Activated CD4-positive, alpha-beta T cell treated with anti-CD3 and anti-CD28 coated beads, Interleukin-2, amount 50 U/mL, for 16 hours (primary cell): ENCODE measurements at regions not wholly inside any gene's neighbourhood (a gene's known extent, or its start where the extent isn't known, plus 50 kb on each side); places are given as distances from the start of the nearest gene placed in this dataset.

Experiments used
- DNase-seq: peaks from one replicate; pipeline ENCODE4 v3.0.0-alpha.2; 2020

DNA sequence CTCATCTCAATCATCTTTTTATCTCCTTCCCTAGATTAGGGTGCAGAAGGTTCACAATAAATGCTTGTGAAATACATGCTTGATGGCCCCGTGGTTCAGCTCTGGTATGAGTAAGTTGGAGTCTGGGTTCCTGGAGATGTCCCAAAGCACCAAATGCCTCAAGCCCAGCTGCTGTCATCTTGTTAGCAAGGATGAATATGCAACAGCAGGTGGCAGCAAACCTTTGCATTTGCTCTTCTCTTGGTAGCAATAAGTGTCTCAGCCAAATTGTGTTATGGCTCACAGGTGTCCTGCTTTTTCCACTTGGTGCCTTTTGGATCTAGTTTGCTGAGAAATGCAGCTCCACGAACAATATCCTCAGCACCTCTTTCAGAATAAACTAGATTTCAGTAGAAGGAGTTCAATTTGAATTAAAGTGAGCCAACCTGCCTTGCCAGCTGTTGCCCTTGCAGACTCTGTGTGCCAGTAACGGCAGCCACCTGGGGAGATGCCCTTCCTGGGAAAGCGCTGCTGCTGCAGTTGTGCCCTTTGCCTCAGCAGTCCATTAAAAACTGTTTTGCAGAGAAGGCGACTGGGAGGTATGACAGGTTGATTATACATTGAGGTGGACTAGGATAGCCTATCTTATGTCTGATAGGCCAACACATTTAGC, 417.3 kb downstream of the SNAPC1 start:
- DNase-seq: peak; percentile 39

DNA sequence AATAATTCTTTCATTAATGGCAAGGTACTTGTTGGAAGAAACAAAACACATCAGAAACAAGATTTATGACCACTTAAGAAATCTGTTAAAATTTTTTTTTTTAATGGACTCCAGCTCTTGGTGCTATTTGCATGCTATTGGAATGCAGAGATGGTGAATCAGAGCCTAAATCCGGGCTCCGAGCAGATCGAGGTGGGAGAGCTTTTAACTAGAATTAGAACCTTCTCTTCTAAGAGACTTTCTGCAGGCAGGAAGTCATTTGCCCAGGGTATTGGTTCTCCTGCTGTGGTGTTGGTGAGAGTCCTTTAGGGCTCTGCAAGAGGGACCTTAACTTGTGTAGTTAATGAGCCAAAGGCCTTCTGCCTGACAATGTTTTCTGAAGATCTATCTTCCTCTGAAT, 419.4 kb downstream of the SNAPC1 start:
- no peak for DNase-seq

DNA sequence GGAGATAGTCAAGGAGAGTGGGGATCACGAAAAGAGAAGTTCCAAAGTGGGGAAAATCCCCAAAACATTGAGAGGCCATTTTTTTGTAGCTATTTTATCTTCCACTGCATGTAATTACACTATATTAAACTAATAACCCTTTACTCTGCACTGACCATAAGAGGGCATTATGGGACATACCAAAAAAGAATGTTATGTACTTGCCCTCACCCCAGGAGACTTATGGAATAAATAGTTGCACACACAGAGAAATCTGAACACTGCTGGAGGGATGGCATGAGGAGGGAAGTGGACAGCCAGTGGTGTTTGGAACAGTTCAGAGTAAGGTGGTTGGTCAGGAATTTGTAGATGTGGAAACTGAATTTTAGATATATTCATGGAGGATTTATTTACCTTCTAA, 422.9 kb downstream of the SNAPC1 start:
- no peak for DNase-seq

DNA sequence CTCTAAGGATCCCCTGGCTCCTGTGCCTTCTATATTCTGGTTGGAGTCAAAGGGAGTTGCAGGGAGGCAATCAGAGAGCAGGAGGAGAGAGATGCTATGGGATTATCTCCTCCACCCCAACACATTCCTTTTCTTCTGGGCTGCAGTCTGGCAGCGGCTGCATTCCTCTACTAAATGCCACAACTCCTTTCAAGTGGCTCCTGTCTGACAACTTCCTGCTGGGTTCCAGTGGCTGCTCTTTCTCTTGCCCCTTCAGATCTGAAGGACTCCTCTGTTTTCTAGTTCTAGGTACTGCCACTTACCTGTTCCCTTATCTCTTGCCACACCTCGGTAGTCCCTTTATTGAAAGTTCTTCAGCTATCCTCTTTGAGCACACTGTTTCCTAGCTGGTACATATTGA, 425.0 kb downstream of the SNAPC1 start:
- DNase-seq: no peak

DNA sequence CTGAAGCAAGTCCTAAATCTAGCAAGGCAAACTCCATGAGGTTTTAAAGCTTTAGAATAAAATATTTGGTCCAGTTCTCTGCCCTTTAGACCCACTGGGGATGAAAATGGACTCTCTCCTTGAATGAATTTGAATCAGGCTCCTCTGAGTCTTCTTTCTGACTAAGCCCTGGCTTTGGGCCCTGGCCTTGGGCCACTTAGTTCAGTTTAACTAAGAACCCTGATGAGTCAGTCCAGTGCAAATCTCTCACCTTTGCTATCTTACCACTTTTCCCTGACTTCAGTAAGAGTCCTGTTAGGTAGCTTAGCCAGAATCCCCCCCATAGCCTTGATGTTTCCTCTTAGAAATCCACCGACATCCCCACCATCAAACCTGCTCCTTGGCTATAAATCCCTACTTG, 427.5 kb downstream of the SNAPC1 start:
- DNase-seq: no peak

DNA sequence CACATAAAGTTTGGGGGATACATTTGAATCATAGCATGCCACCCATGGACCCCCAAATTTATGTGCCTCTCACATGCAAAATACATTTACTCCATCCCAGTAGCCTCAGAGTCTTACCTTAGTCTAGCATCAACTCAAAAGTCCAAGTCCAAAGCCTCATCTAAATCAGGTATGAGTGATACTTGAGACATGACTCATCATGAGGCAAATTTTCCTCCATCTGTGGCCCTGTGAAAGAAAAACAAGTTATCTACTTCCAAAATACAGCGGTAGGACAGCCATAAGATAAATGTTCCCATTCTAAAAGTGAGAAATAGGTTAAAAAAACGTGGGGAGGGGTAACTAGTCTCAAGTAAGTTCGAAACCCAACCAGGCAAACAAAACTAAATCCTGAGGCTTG, 444.2 kb downstream of the SNAPC1 start:
- no peak for DNase-seq

DNA sequence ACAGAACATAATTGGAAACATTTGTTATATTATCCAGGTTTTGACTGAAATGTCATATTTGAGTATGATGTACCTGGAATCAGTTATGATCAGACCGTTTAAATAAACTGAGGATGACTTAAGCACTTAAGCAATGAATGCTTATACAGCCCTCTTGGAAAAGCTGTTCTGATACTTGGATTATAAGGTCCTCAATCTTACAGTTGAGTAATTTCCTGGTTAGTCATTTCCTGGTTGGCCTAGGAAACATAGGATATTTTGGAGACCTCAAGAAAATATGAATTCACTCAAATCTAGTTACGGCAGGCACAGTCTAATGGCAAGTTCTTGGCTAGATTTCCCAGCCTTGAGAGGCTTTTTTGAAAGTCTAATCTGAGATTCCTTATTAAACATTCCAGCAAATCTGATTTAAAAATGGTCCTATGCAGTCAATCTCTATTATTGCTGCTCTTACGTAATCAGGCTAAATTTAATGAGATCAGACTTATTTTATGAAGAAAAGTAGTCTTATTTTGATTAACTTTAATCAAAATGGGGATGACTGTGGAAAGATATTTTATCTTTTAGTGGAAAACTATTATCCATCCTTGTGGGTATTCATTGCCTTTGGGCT, 447.2 kb downstream of the SNAPC1 start:
- DNase-seq: no peak

DNA sequence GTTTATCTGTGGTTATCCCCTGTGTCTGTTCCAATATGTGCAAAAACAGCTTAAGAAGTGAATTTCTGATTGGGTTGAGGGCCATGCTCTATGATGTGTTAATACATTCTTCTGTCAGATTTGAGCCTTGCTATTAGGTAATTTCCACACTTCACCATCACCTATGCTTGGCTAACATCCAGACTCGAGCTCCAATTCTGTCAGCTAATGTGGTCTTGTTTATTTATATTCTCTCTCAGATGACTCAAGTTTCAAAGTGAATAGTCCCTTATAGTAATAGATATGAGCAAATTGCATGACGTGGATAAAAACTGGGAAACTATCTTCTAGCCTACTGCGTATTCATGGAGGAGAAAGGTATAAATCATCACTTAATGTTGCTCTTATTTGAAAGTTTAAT, 451.3 kb downstream of the SNAPC1 start:
- DNase-seq: no peak

DNA sequence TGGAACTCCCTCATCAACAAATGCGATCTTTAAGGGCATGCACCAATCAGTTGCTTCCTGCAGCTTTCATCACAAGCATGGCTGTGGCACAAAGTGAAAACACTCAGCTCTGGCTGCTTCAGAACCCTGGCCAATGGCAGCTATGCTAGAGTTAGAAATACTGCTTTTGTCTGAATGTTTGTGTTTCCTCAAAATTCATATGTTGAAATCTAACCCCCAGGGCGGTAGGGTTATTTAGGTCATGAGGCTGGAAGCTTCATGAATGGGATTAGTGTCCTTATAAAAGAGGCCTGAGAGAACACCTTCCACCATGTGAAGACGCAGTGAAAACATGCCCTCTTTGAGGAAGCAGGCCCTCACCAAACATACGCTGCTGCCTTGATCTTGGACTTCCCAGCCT, 453.9 kb downstream of the SNAPC1 start:
- DNase-seq: no peak

DNA sequence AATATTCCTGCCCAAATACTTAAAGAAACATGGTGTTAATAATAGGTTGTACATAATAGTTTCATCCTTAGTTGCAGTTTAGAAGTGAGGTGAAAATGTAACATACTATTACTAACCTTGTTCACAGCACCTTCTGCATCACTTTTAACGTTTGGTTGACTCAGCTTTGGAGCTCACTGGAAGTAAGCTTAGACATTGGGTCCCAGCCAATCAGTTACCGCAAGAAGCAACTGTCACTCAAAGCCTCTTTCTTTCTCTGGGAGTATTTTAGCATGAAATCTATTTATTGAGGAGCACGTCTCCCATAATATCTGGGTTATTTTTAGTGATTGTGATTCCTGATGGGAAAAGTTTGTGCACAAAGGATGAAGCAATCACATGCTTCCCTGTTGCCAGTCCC, 472.6 kb downstream of the SNAPC1 start:
- DNase-seq: no peak

DNA sequence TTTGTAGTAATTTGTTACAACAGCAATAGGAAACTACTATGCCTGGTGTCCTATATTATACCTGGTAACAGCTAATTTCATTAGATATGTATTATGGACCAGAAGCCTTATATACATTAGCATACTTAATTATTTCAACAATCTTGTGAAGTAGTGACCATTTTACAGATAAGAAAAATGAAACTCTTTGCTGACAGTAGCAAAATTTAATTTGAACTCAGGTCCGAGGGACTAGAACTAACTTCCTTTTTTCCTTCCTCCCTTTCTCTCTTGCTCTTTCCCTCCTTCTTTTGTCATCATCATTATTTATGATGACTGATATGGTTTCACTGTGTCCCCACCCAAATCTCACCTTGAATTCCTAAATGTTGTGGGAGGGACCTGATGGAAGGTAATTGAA, 482.0 kb downstream of the SNAPC1 start:
- no peak for DNase-seq

DNA sequence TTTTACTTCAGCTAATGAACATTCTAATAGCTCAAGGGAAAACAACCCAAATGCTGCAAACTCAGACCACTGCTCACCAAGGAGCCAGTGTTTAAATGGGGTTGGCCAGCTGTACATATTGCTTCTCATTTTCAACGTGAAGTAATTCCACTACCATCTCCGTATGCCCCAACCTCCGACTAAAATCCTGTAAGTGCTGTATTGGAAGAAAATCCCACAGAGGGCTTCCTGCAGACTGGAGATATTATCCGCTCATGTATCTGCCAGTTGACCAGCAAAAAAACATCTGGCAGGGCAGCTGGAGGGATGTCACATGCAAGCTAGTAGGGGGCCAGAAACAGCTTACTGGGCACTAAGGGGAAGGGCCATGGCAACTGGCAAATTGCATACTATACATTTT, 485.0 kb downstream of the SNAPC1 start:
- no peak for DNase-seq

DNA sequence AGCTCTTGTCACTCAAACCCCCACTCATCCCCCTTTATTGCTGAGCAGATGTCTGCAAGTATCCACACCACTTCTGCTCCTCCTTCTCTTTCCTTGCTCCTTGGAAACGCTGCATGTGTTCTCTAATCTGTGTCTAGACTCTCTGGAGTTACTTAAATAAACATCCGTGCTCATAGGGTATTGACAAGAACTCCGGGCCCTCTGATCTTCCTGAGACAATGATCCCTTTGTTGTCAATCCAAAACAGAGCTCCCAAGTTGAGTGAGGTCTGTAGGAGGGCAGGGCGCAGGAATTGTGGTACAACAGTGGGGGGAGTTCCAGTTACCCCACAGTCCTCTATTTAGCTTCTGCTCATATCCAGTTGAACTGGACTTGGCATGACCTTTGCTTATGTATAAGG, 489.0 kb downstream of the SNAPC1 start:
- DNase-seq: no peak

DNA sequence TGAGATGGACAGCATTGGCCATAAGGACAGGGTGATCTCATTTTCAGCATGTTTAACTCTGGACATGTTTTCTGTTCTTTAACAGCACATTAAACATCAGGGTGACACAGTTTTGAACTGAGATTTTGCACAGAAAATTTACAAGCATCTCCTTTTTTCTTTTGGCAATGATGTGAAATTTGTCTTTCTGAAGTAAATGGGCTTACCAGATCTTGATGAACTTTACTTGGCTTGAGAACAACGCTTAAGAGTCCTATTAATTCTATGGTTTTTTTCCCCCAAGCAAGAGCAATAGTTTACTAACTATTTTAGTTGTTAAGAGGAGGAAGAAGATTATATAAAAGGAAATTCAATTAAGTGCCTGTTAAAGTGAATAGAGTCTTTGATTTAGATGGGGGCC, 491.0 kb downstream of the SNAPC1 start:
- DNase-seq: no peak

DNA sequence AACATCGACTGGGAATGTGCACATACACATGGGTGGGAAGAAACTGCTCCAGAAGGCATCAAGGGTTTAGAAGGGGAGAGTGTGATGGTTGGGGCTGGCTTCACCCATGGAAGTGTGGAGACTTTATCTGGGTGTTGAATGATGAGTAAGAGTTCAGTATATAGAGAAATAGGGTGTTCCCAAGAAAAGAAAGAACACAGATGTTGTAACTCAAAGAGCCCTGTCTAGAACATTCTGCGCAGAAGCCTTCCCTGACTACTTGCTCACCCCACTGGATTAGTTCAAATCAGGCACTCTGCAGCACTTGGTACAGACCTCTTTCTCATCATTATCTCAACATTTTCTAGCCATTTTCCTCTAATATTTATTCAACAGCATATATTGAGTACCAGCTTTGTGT, 491.7 kb downstream of the SNAPC1 start:
- no peak for DNase-seq

DNA sequence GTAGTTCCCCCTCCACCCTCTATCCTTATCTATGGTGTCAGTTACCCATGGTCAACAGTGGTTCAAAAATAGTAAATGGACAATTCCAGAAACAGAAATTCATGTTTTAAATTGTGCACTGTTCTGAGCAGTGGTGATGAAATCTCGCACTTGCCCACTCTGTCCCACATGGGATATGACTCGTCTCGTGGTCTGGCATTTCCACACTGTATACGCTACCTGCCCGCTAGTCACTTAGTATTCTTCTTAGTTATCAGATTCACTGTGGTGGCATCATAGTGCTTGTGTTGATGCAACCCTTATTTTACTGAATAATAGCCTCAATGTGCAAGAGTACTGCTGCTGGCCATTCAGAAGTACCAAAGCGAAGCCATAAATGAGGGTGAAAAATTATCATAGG, 507.0 kb downstream of the SNAPC1 start:
- peak; percentile 12 for DNase-seq

DNA sequence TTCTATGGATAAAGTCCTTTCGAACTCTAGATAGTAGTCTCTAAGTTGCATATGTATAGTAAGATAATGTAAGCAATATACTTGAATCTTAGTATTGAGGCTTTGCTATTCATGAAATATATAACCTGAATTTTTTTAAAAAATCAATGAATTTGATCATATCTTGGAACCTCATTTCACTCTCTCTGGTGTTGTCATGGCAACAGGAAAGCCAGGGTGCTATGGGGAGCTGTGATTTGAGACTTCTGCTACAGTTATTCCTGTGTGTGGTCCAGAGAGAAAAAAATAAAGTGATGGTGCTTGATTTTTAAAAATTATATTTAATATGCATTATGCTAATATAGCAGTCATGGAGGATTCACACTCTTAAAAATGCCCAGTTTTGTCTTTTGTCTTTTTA, 508.0 kb downstream of the SNAPC1 start:
- no peak for DNase-seq

DNA sequence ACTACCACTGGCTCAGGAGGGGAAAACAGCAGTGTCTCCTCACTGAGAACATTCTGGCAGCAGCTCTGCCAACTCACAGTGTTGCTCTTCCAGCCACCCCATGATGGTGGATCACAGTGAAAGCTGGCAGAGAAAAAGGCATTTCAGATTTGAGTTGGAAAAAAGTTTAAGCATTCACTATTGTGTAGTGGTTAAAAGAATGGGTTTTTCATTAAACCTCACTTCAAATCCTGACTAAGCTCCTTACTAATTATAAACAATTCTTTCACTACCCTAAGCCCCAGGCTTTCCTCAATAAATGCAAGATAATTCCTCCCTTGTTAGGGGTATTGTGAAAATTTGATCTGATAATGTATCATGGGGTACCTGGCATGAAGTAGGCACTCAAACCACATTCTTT, 518.1 kb downstream of the SNAPC1 start:
- DNase-seq: no peak

DNA sequence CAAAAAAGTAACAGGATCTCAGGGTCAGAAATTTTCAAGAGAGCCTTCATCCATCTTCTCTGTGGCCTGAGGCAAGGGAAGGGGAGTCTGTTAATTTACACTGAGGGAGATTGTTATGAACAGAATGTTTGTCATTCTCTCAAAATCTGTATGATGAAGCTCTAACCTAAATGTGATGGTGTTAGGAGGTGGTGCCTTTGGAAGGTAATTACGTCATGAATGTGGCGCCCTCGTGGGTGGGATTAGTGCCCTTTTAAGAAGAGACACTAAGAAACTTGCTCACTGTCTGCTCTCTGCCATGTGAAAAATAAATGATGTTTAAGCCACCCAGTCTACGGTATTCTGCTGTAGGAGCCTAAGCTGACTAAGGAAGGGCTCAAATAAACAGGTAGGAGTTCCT, 521.6 kb downstream of the SNAPC1 start:
- no peak for DNase-seq

DNA sequence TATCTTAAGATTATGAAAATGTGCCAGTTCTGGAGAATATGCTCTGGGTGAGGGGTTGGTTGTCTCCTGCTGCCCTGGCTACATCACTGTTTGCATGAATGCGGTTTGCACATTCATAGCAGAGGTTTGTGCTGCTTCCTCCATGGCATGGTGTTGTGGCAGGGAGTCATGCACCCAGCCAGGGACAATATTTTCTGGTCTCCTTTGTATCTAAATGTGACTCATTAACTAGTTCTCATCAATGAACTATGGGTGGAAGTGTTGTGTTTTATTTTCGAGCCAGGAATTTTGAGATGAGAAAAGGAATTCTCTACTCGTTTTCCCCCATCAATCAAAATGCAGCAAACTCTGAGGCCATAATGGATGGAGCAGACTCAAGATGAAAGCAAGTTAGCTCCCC, 527.3 kb downstream of the SNAPC1 start:
- no peak for DNase-seq

DNA sequence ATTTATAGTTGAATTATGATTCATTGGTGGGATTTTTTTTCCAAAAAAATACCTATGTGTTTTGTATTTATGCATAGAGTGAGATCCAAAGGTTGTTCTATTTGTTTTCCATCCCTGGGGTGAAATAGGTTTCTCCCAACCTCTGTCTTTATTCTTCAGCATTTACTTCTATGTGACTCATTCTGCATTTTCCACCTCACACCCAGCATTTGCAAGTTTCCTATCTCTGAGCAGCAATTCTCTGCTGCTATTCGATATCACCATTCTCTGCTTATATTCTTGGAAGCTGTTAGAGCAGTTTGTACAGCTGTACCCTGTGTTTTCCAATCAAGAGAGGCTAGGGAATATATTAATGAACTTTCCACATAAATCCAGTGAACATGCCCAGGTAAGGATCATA, 538.9 kb downstream of the SNAPC1 start:
- no peak for DNase-seq

DNA sequence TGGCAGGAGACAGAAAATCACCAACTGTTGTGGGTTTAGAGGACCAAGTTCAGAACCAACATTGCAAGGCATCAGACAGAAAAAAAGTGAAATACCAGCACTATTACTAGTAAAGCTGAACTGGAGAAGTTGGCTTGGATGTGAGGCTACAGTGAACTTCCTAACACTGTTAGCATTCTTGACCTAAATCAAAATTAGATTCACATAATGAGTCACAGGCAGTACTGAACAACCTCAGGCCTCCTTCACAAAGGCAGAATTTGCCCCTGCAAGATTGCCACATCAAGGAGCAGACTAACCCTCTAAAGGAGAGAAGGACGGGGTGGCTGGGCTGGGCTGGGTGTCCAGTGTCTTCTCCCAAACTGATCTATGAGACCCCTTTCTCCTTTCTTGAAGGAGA, 539.7 kb downstream of the SNAPC1 start:
- no peak for DNase-seq

DNA sequence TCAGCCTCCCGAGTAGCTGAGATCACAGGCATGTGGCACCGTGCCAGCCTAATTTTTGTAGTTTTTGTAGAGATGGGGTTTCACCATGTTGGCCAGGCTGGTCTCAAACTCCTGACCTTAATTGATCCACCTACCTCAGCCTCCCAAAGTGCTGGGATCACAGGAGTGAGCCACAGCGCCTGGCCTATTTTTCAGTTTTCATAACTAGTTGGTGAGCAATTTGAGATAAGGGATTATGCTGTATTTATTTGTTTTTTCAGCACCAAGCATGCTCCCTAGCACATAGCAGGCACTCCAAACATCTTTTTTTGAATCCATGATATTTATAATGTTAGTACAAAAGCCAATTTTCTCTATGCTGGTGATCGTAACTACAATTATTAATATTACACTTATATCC, 541.2 kb downstream of the SNAPC1 start:
- DNase-seq: no peak

DNA sequence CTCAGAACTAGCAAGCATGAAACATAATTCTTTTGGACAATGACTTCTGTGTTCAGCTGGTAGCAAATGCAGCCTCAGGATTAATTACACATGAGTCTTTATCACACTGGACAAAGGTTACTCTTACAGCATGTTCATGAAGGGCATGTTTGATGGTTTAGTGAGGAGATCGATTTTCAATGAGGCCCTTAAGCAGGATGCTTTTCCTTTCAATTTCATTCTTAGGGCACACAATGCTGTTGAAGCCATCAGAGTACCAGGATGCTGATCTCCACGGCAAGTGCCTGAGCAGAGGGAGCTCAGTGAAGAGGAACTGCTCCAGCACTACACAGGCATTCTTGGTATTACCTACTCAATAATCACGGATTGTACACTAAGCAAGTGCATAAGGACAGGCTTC, 542.0 kb downstream of the SNAPC1 start:
- no peak for DNase-seq

DNA sequence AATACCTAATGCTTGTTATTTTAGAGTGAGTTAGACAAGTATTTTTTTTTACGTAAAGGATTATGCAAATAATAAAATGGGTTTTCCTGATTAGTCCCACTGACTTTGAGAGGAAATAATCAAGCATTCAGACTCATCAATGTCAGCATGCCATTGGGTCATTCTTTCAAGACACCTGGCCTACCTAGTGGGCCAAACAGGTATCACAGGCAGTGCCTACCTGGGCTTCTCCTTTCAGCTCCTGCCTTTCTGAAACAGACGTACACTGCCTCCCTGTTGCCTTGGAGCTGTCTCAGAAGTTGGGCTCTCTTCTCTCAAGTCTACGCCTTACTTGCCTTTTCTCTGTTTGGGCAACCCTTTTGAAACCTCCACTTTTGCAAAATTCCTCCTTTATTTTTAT, 545.6 kb downstream of the SNAPC1 start:
- no peak for DNase-seq
